Ascending aorta (tissue), 2 donors: ENCODE measurements at regions not wholly inside any gene's neighbourhood (a gene's known extent, or its start where the extent isn't known, plus 50 kb on each side); places are given as distances from the start of the nearest gene placed in this dataset.

Source experiments
- DNase-seq, 2 donors: peaks; one replicate each; pipeline ENCODE4 v3.0.0-alpha.2; 2019; ENCODE audit warnings: low spot score in 2 of 2
- H3K27ac ChIP-seq, 2 donors: fragments of 200-600 bp; sonication (generic); one replicate each; pipeline ENCODE4 v1.5.1; 2016 to 2017; ENCODE audit warnings: mild to moderate bottlenecking in 1 of 2
- H3K27me3 ChIP-seq: fragments of 200-600 bp; sonication (generic); one replicate; pipeline ENCODE4 v1.5.1; 2017
- H3K36me3 ChIP-seq, 2 donors: fragments of 200-600 bp; sonication (generic); one replicate each; pipeline ENCODE4 v1.5.1; 2016
- H3K4me1 ChIP-seq, 2 donors: fragments of 200-600 bp; sonication (generic); one replicate each; pipeline ENCODE4 v1.5.1; 2016 to 2017; ENCODE audit warnings: mild to moderate bottlenecking in 1 of 2
- H3K4me3 ChIP-seq, 2 donors: fragments of 200-600 bp; sonication (generic); one replicate each; pipeline ENCODE4 v1.5.1; 2016 to 2017; ENCODE audit warnings: mild to moderate bottlenecking in 1 of 2
- H3K9me3 ChIP-seq, 2 donors: fragments of 200-600 bp; sonication (generic); one replicate each; pipeline ENCODE4 v1.5.1; 2016
- CTCF ChIP-seq, 3 experiments: fragments of 200-600 bp in 2 of 3; fragments of 450-650 bp in 1 of 3; sonication (generic) in 2 of 3; IDR thresholded peaks; one replicate each; pipeline ENCODE4 v1.5.1; 2016 to 2019; ENCODE audit warnings: antibody characterized with exemption in 3 of 3, mild to moderate bottlenecking in 1 of 3, moderate library complexity in 1 of 3
- intact Hi-C: fragments of 100-400 bp; cut with DNase I; formaldehyde crosslinking; loops from one replicate; pipeline ENCODE4 v1.15.1; 2023

- no peak for DNase-seq
- H3K9me3 ChIP-seq: no peaks in the 10 kb centered on the region
- no peak for TF ChIP-seq CTCF (IDR thresholded peaks at IDR 0.05)
- no peak overlapping the region for H3K4me3 ChIP-seq
- intact Hi-C loops: no loop called here
- H3K36me3 ChIP-seq: no peaks in the 10 kb centered on the region
- H3K27me3 ChIP-seq: no peaks in the 10 kb centered on the region
- H3K4me1 ChIP-seq: no peaks in the 10 kb centered on the region
- H3K27ac ChIP-seq: no peak overlapping the region
Measured at GRCh38 chr1:232529747-232530146, 100.2 kb downstream of the SIPA1L2 start.

GRCh38 chr1:232528472-232529089 lies 101.4 kb downstream of the SIPA1L2 start:
- H3K4me1 ChIP-seq: no peaks in the 10 kb centered on the region
- no peak overlapping the region for H3K27ac ChIP-seq
- intact Hi-C loops: no loop called here
- no peaks in the 10 kb centered on the region for H3K9me3 ChIP-seq
- DNase-seq: no peak
- H3K4me3 ChIP-seq: no peak overlapping the region
- no peak for TF ChIP-seq CTCF (IDR thresholded peaks at IDR 0.05)
- no peaks in the 10 kb centered on the region for H3K27me3 ChIP-seq
- H3K36me3 ChIP-seq: no peaks in the 10 kb centered on the region

- no peaks in the 10 kb centered on the region for H3K27me3 ChIP-seq
- no peaks in the 10 kb centered on the region for H3K4me1 ChIP-seq
- DNase-seq: no peak
- H3K4me3 ChIP-seq: no peak overlapping the region
- intact Hi-C loops: no loop called here
- H3K36me3 ChIP-seq: no peaks in the 10 kb centered on the region
- no peaks in the 10 kb centered on the region for H3K9me3 ChIP-seq
- H3K27ac ChIP-seq: no peak overlapping the region
- no peak for TF ChIP-seq CTCF (IDR thresholded peaks at IDR 0.05)
Measured at GRCh38 chr1:232524056-232524455, 105.9 kb downstream of the SIPA1L2 start.

GRCh38 chr1:232522189-232522588 lies 107.7 kb downstream of the SIPA1L2 start:
- no peak for TF ChIP-seq CTCF (IDR thresholded peaks at IDR 0.05)
- H3K4me3 ChIP-seq: no peak overlapping the region
- H3K27ac ChIP-seq: no peak overlapping the region
- intact Hi-C loops: no loop called here
- H3K36me3 ChIP-seq: no peaks in the 10 kb centered on the region
- no peaks in the 10 kb centered on the region for H3K27me3 ChIP-seq
- no peak for DNase-seq
- H3K4me1 ChIP-seq: no peaks in the 10 kb centered on the region
- H3K9me3 ChIP-seq: no peaks in the 10 kb centered on the region

- Histone ChIP-seq H3K36me3 (no peaks in the 10 kb centered on the region), H3K4me1 (no peaks in the 10 kb centered on the region), H3K27me3 (no peaks in the 10 kb centered on the region), H3K27ac (no peak overlapping the region), H3K9me3 (no peaks in the 10 kb centered on the region), H3K4me3 (no peak overlapping the region)
- intact Hi-C loops: no loop called here
- TF ChIP-seq CTCF (IDR thresholded peaks at IDR 0.05): no peak
- no peak for DNase-seq
Measured at GRCh38 chr1:232521660-232522059, 108.3 kb downstream of the SIPA1L2 start.

- DNase-seq: no peak
- no peaks in the 10 kb centered on the region for H3K36me3 ChIP-seq
- H3K4me3 ChIP-seq: no peak overlapping the region
- intact Hi-C loops: no loop called here
- TF ChIP-seq CTCF (IDR thresholded peaks at IDR 0.05): no peak
- no peaks in the 10 kb centered on the region for H3K4me1 ChIP-seq
- H3K27ac ChIP-seq: no peak overlapping the region
- H3K27me3 ChIP-seq: no peaks in the 10 kb centered on the region
- H3K9me3 ChIP-seq: no peaks in the 10 kb centered on the region
Measured at GRCh38 chr1:232519186-232519585, 110.7 kb downstream of the SIPA1L2 start.
